KG1 (cell line): ENCODE measurements at regions not wholly inside any gene's neighbourhood (a gene's known extent, or its start where the extent isn't known, plus 50 kb on each side); places are given as distances from the start of the nearest gene placed in this dataset.

ENCODE experiments used
- DNase-seq: peaks from one replicate; lab custom pipeline; 2025; lab: John Stamatoyannopoulos, UW

GRCh38 chr16:51971184-51971583 is 575.8 kb downstream of the TOX3 start:
- no peak for DNase-seq

- no peak for DNase-seq
Measured at GRCh38 chr16:51968749-51969148, 578.2 kb downstream of the TOX3 start.

- DNase-seq, result no peak
Measured at GRCh38 chr16:51967646-51968045, 579.3 kb downstream of the TOX3 start.

- DNase-seq, result no peak
Measured at GRCh38 chr16:51960931-51961330, 586.0 kb downstream of the TOX3 start.

GRCh38 chr16:51953286-51953985 is 593.5 kb downstream of the TOX3 start:
- no peak for DNase-seq

GRCh38 chr16:51952500-51952899 is 594.4 kb downstream of the TOX3 start:
- no peak for DNase-seq

- DNase-seq, result no peak
Measured at GRCh38 chr16:51951668-51952298, 595.2 kb downstream of the TOX3 start.

GRCh38 chr16:51950118-51950780 is 596.7 kb downstream of the TOX3 start:
- no peak for DNase-seq

- DNase-seq, result no peak
Measured at GRCh38 chr16:51949282-51949681, 597.7 kb downstream of the TOX3 start.

GRCh38 chr16:51941412-51941811 is 605.5 kb downstream of the TOX3 start:
- DNase-seq, result no peak

GRCh38 chr16:51940183-51940582 is 606.8 kb downstream of the TOX3 start:
- DNase-seq, result no peak

GRCh38 chr16:51939378-51939871 is 607.5 kb downstream of the TOX3 start:
- no peak for DNase-seq

- DNase-seq, result no peak
Measured at GRCh38 chr16:51938861-51939260, 608.1 kb downstream of the TOX3 start.

- DNase-seq, result no peak
Measured at GRCh38 chr16:51937771-51938170, 609.2 kb downstream of the TOX3 start.

GRCh38 chr16:51936846-51937245 is 610.1 kb downstream of the TOX3 start:
- no peak for DNase-seq

- DNase-seq, result no peak
Measured at GRCh38 chr16:51932317-51932716, 614.6 kb downstream of the TOX3 start.

- no peak for DNase-seq
Measured at GRCh38 chr16:51931653-51932052, 615.3 kb downstream of the TOX3 start.

- DNase-seq, result no peak
Measured at GRCh38 chr16:51924744-51925143, 622.2 kb downstream of the TOX3 start.

- no peak for DNase-seq
Measured at GRCh38 chr16:51922476-51922875, 624.5 kb downstream of the TOX3 start.

- no peak for DNase-seq
Measured at GRCh38 chr16:51919736-51920135, 627.2 kb downstream of the TOX3 start.

- no peak for DNase-seq
Measured at GRCh38 chr16:51916814-51917213, 630.1 kb downstream of the TOX3 start.

- no peak for DNase-seq
Measured at GRCh38 chr16:51916231-51916630, 630.7 kb downstream of the TOX3 start.

- DNase-seq, result no peak
Measured at GRCh38 chr16:51907680-51908079, 639.3 kb downstream of the TOX3 start.
